PC-9 (cell line): ENCODE measurements at regions not wholly inside any gene's neighbourhood (a gene's known extent, or its start where the extent isn't known, plus 50 kb on each side); places are given as distances from the start of the nearest gene placed in this dataset.

Experiments used
- CTCF ChIP-seq: fragments of 200-600 bp; sonication (generic); conservative IDR thresholded peaks from 2 replicates; pipeline ENCODE4 v1.6.1; 2017; ENCODE audit warnings: mixed run types, antibody characterized with exemption, mild to moderate bottlenecking, moderate library complexity
- EZH2 ChIP-seq: fragments of 200-600 bp; sonication (generic); IDR thresholded peaks from 2 replicates; pipeline ENCODE4 v1.8.0; 2017; ENCODE audit warnings: antibody characterized with exemption, low read depth

- TF ChIP-seq CTCF (no peak), EZH2 (no peak)
These were observed 630.2 kb upstream of the NR3C2 start for GRCh38 chr4:149072384-149072783.
